ENCODE measurements at regions not wholly inside any gene's neighbourhood (a gene's known extent, or its start where the extent isn't known, plus 50 kb on each side); places are given as distances from the start of the nearest gene placed in this dataset.
"Not testable (repeated sequence)": the region's sequence is repeated elsewhere in the genome, so short reads cannot be mapped to it uniquely, and the experiment has no call there.

DNA sequence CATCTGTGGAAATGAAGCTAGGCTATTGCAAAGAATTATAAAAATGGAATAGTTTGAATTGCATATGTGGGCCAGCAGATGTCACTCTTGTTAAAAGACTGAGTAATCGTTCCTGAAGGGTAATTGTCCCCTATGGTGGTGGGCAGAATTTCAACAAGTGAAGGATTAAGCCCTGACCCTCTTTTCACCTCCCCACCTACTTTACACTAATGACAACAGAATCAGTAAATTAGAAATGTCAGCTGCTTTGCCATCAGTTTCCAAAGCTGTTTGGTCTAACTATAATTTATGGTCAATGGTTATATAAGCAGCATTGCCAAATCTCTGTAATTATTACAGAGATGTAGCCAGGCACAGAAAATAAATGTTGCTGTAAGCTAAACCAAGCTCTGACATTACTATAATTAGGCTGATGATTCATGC is 898.6 kb downstream of the AMY1C start:
- DNase-seq (ENCODE audit: low read depth, low spot score) (no peak), FAIRE-seq (no peak)
- Histone ChIP-seq H3K4me2 (ENCODE audit: insufficient read depth, low read length) (no peak overlapping the region), H3K4me1 (ENCODE audit: control insufficient read depth, extremely low read depth, insufficient read depth, low read length) (no peaks in the 10 kb centered on the region), H3K9ac (replicated peaks; ENCODE audit: extremely low read depth, insufficient read depth, low read length) (no peak overlapping the region), H3K27me3 (ENCODE audit: control insufficient read depth in 2 of 2, insufficient read depth in 2 of 2, low read length in 2 of 2) (no peaks in the 10 kb centered on the region), H3K27ac (ENCODE audit: insufficient read depth, low read depth, low read length) (no peak overlapping the region), H2AFZ (ENCODE audit: low read depth, low read length) (no peak overlapping the region), H4K20me1 (replicated peaks; ENCODE audit: control insufficient read depth, extremely low read depth, insufficient read depth, low read length) (no peaks in the 10 kb centered on the region), H3K9me1 (replicated peaks; ENCODE audit: control insufficient read depth, extremely low read depth, insufficient read depth, low read length) (no peaks in the 10 kb centered on the region), H3K36me3 (ENCODE audit: control insufficient read depth in 2 of 2, extremely low read depth in 1 of 2, insufficient read depth in 2 of 2, low read length in 2 of 2) (no peaks in the 10 kb centered on the region), H3K79me2 (ENCODE audit: control insufficient read depth, insufficient read depth, low read length) (no peaks in the 10 kb centered on the region), H3K9me3 (replicated peaks; ENCODE audit: control insufficient read depth, insufficient read depth, low read length) (no peaks in the 10 kb centered on the region), H3K4me3 (replicated peaks in 1 of 3; ENCODE audit: insufficient read depth in 1 of 3, low read depth in 1 of 3, low read length in 3 of 3) (no peak overlapping the region)
- POLR2A ChIA-PET: no interaction called here
- TF ChIP-seq GATA2 (IDR thresholded peaks at IDR 0.05; ENCODE audit: insufficient read depth, insufficient read length, low read depth, low read length) (no peak), MYC (IDR thresholded peaks at IDR 0.05; ENCODE audit: low read depth, low read length) (no peak), JUN (IDR thresholded peaks at IDR 0.05; ENCODE audit: borderline replicate concordance, insufficient read depth, insufficient read length, low read depth) (no peak), EZH2 (IDR thresholded peaks at IDR 0.05; ENCODE audit: borderline replicate concordance, low read depth, low read length, severe bottlenecking) (no peak), POLR2AphosphoS5 (IDR thresholded peaks at IDR 0.05; ENCODE audit: insufficient read depth, low read depth, low read length) (no peak), FOS (IDR thresholded peaks at IDR 0.05; ENCODE audit: borderline replicate concordance, insufficient read depth, low read length) (no peak), POLR2A (IDR thresholded peaks at IDR 0.05; ENCODE audit: low read depth, low read length) (no peak)
- TF ChIP-seq, protein P1, sequence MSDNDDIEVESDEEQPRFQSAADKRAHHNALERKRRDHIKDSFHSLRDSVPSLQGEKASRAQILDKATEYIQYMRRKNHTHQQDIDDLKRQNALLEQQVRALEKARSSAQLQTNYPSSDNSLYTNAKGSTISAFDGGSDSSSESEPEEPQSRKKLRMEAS (IDR thresholded peaks at IDR 0.05; ENCODE audit: insufficient read depth, insufficient read length): no peak
- BruUV-seq (replicated peaks): no TSS peak
- CTCF ChIA-PET: no interaction called here
- intact Hi-C loops (cut with micrococcal nuclease): no loop called here
- dilution Hi-C loops (cut with MboI; ENCODE audit: extremely low pct_ligation_motif_present, low sequenced_read_pairs): no loop called here

DNA sequence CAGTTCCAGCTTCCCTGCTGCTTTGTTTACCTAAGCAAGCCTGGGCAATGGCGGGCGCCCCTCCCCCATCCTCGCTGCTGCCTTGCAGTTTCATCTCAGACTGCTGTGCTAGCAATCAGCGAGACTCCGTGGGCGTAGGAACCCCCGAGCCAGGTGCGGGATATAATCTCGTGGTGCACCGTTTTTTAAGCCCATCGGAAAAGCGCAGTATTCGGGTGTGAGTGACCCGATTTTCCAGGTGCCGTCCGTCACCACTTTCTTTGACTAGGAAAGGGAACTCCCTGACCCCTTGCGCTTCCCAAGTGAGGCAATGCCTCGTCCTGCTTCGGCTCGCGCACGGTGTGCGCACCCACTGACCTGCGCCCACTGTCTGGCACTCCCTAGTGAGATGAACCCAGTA is 914.7 kb downstream of the AMY1C start:
- FAIRE-seq; H3K36me3 ChIP-seq (ENCODE audit: control insufficient read depth in 2 of 2, extremely low read depth in 1 of 2, insufficient read depth in 2 of 2, low read length in 2 of 2); H3K9me3 ChIP-seq (replicated peaks; ENCODE audit: control insufficient read depth, insufficient read depth, low read length); H2AFZ ChIP-seq (ENCODE audit: low read depth, low read length); H3K9me1 ChIP-seq (replicated peaks; ENCODE audit: control insufficient read depth, extremely low read depth, insufficient read depth, low read length); H3K4me3 ChIP-seq (replicated peaks in 1 of 3; ENCODE audit: insufficient read depth in 1 of 3, low read depth in 1 of 3, low read length in 3 of 3); dilution Hi-C loops (cut with MboI; ENCODE audit: extremely low pct_ligation_motif_present, low sequenced_read_pairs); H3K9ac ChIP-seq (replicated peaks; ENCODE audit: extremely low read depth, insufficient read depth, low read length); CTCF ChIA-PET; POLR2A ChIA-PET; BruUV-seq (replicated peaks); H3K4me1 ChIP-seq (ENCODE audit: control insufficient read depth, extremely low read depth, insufficient read depth, low read length); DNase-seq (ENCODE audit: low read depth, low spot score); intact Hi-C loops (cut with micrococcal nuclease); H3K4me2 ChIP-seq (ENCODE audit: insufficient read depth, low read length); H3K27ac ChIP-seq (ENCODE audit: insufficient read depth, low read depth, low read length); H4K20me1 ChIP-seq (replicated peaks; ENCODE audit: control insufficient read depth, extremely low read depth, insufficient read depth, low read length); H3K79me2 ChIP-seq (ENCODE audit: control insufficient read depth, insufficient read depth, low read length); H3K27me3 ChIP-seq (ENCODE audit: control insufficient read depth in 2 of 2, insufficient read depth in 2 of 2, low read length in 2 of 2): not testable (repeated sequence)

All from endothelial cell of umbilical vein (primary cell).